GM12874 (cell line): ENCODE measurements at regions not wholly inside any gene's neighbourhood (a gene's known extent, or its start where the extent isn't known, plus 50 kb on each side); places are given as distances from the start of the nearest gene placed in this dataset.

Source experiments
- CTCF ChIP-seq: IDR thresholded peaks from 2 replicates; pipeline ENCODE4 v1.5.1; 2011; ENCODE audit warnings: low read depth, mild to moderate bottlenecking, control low read depth, low read length, moderate library complexity; ENCODE audit not compliant: insufficient read depth

- no peak for TF ChIP-seq CTCF
Measured at GRCh38 chr1:218529646-218530300, 184.6 kb downstream of the TGFB2 start.

- TF ChIP-seq CTCF = no peak
Measured at GRCh38 chr1:218531936-218532335, 186.8 kb downstream of the TGFB2 start.

DNA sequence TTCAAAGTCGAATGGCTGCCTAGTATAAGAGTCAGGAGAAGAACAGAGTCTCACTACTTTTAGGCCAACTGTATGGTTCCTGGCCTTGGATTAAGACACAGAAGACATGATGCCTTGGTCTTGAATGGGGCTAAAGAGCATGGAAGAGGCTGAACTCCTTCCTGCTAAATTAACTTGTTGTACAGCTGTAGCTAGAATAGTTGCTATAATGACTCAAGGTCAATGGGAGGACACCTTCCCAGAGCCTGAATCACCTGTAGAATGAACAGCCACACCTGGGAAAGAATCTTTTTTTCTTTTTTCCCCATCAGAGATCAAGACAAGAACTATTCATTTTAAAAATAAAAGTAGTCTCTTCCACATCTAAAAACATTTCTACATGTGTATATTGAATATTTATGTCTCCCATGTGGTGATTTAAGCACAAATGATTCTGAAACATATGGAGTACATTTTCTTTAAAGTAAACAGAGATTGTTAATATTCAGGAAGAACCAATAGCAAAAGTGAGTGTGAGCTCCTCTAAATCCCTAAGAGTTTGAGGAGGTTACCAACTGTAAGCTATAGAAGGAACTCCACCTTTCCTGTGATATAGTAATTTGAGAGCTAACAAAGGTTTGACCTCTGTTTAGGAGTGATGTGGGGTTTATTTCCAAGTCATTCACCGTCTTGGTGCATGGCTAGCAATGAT is 191.3 kb downstream of the TGFB2 start:
- TF ChIP-seq CTCF = no peak

DNA sequence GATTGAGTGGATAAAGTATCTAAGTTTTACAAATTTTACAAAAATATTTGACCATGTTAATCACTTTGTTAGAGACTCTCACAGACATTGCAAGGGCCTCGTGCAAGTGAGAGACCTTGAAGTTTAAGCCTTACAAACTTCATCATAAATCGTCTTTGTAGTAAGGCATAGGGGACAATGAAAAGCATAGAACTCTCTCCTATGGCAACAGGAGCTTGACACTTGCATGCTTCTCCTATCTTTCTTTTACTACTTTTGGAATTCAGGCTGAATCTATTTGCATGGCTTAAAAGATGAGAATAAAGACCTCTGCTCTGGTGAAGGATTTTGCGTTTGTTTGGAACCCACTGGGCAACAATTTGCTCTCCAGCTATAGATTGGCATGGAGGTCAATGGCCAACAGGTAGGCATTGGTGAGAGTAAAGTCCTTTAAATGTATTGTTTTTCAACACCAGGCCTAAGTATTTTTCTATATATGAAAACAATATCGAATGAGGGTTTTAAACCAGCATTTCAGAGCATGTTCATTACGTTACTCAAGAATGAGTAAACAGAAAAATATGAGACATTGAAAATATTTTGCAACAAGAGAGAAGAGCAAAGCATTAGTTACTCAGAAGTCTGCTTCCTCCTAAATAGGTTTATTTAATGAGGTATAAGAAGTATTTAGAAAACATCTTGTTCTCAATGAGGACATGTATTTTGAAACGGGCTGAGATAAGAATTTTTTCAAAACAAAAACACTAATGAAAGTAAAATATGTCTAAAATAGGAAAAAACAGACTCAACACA is 192.2 kb downstream of the TGFB2 start:
- no peak for TF ChIP-seq CTCF

- no peak for TF ChIP-seq CTCF
Measured at GRCh38 chr1:218538341-218538740, 193.2 kb downstream of the TGFB2 start.

DNA sequence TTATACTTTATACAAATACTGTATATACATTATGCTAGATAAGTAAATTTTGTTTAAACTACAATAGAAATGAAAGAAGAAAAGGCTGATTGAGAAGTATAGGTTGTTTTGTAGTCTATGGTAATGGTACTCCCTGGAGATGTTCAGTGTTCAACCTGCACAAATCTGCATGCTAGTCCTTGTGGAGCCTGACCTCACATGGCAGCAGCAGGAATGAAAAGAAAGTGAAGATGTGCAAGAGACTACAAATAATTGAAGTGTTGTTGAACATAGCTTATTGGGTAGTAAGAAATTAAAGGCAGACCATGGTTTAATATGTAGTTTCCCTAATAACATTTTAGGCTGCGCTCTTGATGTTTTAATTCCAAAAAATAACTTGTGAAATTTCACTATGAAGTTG is 201.2 kb downstream of the TGFB2 start:
- TF ChIP-seq CTCF = no peak

DNA sequence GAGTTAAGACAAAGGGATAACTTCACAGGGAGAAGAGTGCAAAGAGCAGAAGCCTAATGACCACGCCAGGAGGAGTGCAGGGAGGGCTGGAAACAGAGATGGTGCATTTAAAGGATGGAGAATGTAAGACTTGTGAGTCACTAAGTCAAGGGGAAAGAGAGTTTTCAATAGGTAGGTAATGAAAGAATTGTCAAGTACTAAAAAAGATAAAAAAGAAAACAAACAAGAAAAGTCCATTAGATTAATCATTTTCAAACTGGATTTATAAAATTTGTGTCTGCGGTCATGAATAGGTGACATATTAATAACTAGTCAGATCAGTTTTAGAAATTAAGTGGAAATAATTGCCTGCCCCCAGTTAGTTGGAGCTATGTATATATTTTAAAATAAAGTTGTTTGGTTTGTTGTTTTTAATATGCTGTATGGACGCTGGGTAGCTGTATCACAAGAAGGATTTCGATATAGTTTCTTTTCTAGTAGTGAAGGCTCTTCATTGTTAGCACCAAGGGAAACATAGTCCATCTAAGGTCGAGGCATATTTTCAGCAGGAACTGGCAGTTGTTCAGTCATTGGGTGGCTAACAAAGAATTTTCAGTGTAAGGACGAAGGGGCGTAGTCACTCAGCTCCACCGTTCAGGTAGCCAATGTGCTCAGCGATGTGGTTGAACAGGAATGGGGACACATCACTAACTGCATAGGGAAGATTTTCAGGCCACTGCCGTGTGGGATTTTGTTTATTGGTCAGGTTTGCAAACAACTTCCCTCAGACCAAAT is 203.0 kb downstream of the TGFB2 start:
- TF ChIP-seq CTCF = no peak
